ENCODE measurements at regions not wholly inside any gene's neighbourhood (a gene's known extent, or its start where the extent isn't known, plus 50 kb on each side); places are given as distances from the start of the nearest gene placed in this dataset.

DNA sequence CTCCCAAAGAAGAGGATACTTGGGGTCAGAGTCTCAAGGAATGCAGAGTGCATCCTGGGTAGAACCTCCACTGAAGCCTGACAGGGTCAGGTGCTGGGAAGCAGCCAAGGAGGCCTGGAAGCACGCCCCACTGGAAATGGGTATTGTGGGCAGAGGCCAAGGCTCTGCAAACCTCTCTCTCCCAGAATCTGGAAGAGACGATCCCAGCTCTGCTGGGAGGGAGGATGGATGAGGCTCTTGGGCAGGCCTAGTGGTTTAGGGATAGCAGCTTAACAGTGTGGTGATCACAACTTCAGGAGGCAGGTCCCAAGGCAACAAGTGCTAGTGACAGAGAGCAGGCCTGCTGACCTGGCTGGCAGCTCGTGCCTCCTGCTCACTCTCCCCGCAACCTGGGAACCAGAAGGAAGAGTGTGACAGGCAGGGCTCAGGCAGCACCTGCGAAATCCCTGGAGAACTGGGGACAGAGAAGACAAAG is 641.0 kb downstream of the PLPP3 start:
- ATAC-seq (no peak), DNase-seq (no peak)
- intact Hi-C loops (cut with DNase I) = no loop called here
- Histone ChIP-seq H3K27ac (no peak overlapping the region), H3K4me3 (no peak overlapping the region), H3K36me3 (no peaks in the 10 kb centered on the region), H3K4me1 (no peaks in the 10 kb centered on the region), H3K27me3 (no peaks in the 10 kb centered on the region), H3K9me3 (no peaks in the 10 kb centered on the region)
- 57% methylated on average over 1 of the region's 5 CpGs for WGBS (ENCODE audit: insufficient coverage, low coverage, low lambda C conversion rate, missing lambda C conversion rate)
- TF ChIP-seq, protein P1, sequence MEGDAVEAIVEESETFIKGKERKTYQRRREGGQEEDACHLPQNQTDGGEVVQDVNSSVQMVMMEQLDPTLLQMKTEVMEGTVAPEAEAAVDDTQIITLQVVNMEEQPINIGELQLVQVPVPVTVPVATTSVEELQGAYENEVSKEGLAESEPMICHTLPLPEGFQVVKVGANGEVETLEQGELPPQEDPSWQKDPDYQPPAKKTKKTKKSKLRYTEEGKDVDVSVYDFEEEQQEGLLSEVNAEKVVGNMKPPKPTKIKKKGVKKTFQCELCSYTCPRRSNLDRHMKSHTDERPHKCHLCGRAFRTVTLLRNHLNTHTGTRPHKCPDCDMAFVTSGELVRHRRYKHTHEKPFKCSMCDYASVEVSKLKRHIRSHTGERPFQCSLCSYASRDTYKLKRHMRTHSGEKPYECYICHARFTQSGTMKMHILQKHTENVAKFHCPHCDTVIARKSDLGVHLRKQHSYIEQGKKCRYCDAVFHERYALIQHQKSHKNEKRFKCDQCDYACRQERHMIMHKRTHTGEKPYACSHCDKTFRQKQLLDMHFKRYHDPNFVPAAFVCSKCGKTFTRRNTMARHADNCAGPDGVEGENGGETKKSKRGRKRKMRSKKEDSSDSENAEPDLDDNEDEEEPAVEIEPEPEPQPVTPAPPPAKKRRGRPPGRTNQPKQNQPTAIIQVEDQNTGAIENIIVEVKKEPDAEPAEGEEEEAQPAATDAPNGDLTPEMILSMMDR (IDR thresholded peaks at IDR 0.05) = no peak
- TF ChIP-seq POLR2A (IDR thresholded peaks at IDR 0.05) = no peak

DNA sequence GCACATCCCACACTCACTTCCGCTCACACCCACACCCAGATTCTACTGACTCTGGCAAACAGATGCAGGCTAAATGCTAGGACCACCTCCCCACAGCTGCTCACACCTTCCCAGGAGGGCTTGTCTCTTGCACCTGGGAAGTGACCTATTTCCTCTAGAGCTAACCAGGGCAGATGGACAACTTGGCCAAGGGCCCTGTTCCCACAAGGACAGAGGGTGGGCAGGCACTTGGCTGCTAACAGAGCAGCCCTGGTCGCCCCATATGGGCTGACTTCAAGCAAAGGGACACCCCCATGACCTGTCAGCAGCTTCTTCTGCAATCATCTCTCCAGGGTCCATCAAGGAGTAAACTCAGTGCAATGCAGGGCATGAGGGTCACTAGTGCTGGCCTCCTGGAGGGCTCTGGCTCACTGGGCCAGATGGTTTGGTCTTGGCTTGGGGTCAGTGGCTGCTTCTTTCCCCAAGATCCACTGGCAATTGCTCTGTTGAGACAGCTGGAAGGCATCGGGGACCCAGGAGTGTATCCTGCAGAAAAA is 641.5 kb downstream of the PLPP3 start:
- DNase-seq (no peak), ATAC-seq (no peak)
- no peak for TF ChIP-seq POLR2A (IDR thresholded peaks at IDR 0.05)
- TF ChIP-seq, protein P1 (IDR thresholded peaks at IDR 0.05) = no peak

DNA sequence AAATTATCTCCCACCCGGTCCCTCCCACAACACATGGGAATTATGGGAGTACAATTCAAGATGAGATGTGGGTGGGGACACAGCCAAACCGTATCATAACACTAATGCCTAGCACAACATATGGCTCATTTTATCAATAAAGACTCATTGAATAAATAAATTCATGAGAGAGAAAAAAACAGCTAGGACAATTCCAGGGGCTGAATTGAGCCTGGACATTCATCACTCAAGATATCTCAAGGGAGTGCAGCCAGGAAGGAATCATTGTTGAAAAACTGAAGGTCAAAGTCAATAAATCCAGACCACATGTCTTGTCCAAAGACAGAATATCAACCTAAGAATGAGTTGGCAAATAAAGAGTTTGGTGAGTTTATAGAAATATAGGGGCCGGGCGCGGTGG is 644.1 kb downstream of the PLPP3 start:
- no peak overlapping the region for H3K27ac ChIP-seq
- no peak overlapping the region for H3K4me3 ChIP-seq
- DNase-seq (no peak), ATAC-seq (no peak)
- intact Hi-C loops (cut with DNase I) = no loop called here
- 54% methylated on average over 2 of the region's 5 CpGs for WGBS (ENCODE audit: insufficient coverage, low coverage, low lambda C conversion rate, missing lambda C conversion rate)
- no peaks in the 10 kb centered on the region for H3K36me3 ChIP-seq
- no peaks in the 10 kb centered on the region for H3K27me3 ChIP-seq
- H3K9me3 ChIP-seq = no peaks in the 10 kb centered on the region
- no peaks in the 10 kb centered on the region for H3K4me1 ChIP-seq
- TF ChIP-seq, protein P1 (IDR thresholded peaks at IDR 0.05) = no peak
- no peak for TF ChIP-seq POLR2A (IDR thresholded peaks at IDR 0.05)

More for the DNA sequence above, 641.5 kb downstream of the PLPP3 start:
- H3K27me3 ChIP-seq = no peaks in the 10 kb centered on the region
- H3K9me3 ChIP-seq = no peaks in the 10 kb centered on the region
- intact Hi-C loops (cut with DNase I) = no loop called here
- H3K27ac ChIP-seq = no peak overlapping the region
- no peak overlapping the region for H3K4me3 ChIP-seq
- WGBS (ENCODE audit: insufficient coverage, low coverage, low lambda C conversion rate, missing lambda C conversion rate) = 100% methylated on average over 1 of the region's 3 CpGs
- no peaks in the 10 kb centered on the region for H3K36me3 ChIP-seq
- no peaks in the 10 kb centered on the region for H3K4me1 ChIP-seq

DNA sequence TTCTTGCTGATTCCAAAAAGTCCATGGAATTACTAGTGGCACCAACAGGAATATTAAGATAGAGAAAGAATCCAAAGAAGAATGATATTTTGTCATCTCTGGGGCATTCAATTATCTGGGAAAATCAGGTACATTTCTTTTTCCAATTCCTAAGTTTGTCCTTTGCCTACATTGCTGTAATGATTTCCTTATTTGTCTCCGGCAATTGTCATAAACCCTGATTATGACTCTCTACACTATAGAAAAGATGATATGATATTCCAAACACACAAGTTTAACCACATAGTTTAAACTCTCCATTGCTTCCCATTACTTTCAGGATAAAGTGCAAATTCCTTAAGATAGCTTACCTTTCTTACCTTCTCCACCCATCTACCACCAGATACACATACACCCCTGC is 647.0 kb downstream of the PLPP3 start:
- WGBS (ENCODE audit: insufficient coverage, low coverage, low lambda C conversion rate, missing lambda C conversion rate) = 100% methylated on average over 1 of the region's 1 CpG
- Histone ChIP-seq H3K36me3 (no peaks in the 10 kb centered on the region), H3K9me3 (no peaks in the 10 kb centered on the region), H3K27me3 (no peaks in the 10 kb centered on the region), H3K4me3 (no peak overlapping the region), H3K4me1 (no peaks in the 10 kb centered on the region), H3K27ac (no peak overlapping the region)
- no peak for ATAC-seq
- intact Hi-C loops (cut with DNase I) = no loop called here
- TF ChIP-seq POLR2A (IDR thresholded peaks at IDR 0.05) = no peak
- TF ChIP-seq, protein P1 (IDR thresholded peaks at IDR 0.05) = no peak
- DNase-seq = no peak
